ENCODE measurements at regions not wholly inside any gene's neighbourhood (a gene's known extent, or its start where the extent isn't known, plus 50 kb on each side); places are given as distances from the start of the nearest gene placed in this dataset.

- TF ChIP-seq CTCF (conservative IDR thresholded peaks at IDR 0.05) = no peak
- TF ChIP-seq ZFX (IDR thresholded peaks at IDR 0.05) = no peak
Measured at GRCh38 chr3:28649266-28649665, 300.6 kb upstream of the AZI2 start.
